ENCODE measurements at regions not wholly inside any gene's neighbourhood (a gene's known extent, or its start where the extent isn't known, plus 50 kb on each side); places are given as distances from the start of the nearest gene placed in this dataset.

GRCh38 chr10:113979409-113979808 is 64.3 kb upstream of the ADRB1 start:
- Mint-ChIP-seq H3K36me3 (ENCODE audit: low read depth) (no peaks in the 10 kb centered on the region), H3K9me3 (no peaks in the 10 kb centered on the region), H3K4me3 (no peak overlapping the region), H3K4me1 (ENCODE audit: low read depth) (peaks cover 9% of the 10 kb centered on the region), H3K27me3 (peaks cover 7% of the 10 kb centered on the region), H3K27ac (no peak overlapping the region)
- POLR2A ChIA-PET, result no interaction called here
- TF ChIP-seq CTCF (IDR thresholded peaks at IDR 0.05), result no peak
- DNase-seq (no peak), ATAC-seq (no peak)
- CTCF ChIA-PET, result no interaction called here
- intact Hi-C loops (cut with micrococcal nuclease), result no loop called here

- TF ChIP-seq CTCF (IDR thresholded peaks at IDR 0.05), result no peak
- Mint-ChIP-seq H3K27me3 (peaks cover 8% of the 10 kb centered on the region), H3K4me1 (ENCODE audit: low read depth) (peaks cover 9% of the 10 kb centered on the region), H3K9me3 (no peaks in the 10 kb centered on the region), H3K36me3 (ENCODE audit: low read depth) (no peaks in the 10 kb centered on the region), H3K27ac (no peak overlapping the region), H3K4me3 (no peak overlapping the region)
- CTCF ChIA-PET, result no interaction called here
- DNase-seq, result no peak
- intact Hi-C loops (cut with micrococcal nuclease), result no loop called here
- POLR2A ChIA-PET, result no interaction called here
- no peak for ATAC-seq
These were observed 63.1 kb upstream of the ADRB1 start for GRCh38 chr10:113980408-113981087.

DNA sequence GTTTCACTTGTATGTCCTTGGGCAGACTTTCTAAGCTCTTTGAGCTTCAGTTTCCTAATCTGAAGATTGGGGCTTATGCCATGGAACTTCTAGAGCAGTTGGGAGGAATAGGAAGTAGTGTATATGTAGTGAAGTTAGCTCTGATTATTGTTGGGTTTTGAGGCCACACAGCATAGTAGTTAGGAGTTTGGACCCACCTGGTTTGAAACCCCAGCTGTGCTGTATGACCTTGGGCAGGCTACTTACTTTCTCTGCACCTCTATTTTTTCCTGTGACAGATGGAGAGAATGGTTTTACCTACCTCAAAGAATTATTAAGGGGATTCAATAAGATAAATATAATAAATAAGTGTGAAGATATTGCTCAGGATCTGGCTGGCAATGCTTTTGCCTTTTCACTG is 61.4 kb upstream of the ADRB1 start:
- no peak for DNase-seq
- TF ChIP-seq CTCF (IDR thresholded peaks at IDR 0.05), result no peak
- H3K27ac Mint-ChIP-seq, result no peak overlapping the region
- H3K27me3 Mint-ChIP-seq, result peaks cover 10% of the 10 kb centered on the region
- ChIA-PET POLR2A (interaction anchor here (0.8 kb wide), 1 partner anchor 13 kb away, joined by 3 read pairs; no protein-coding TSS in a partner anchor), CTCF (no interaction called here)
- H3K4me3 Mint-ChIP-seq, result no peak overlapping the region
- no peak for ATAC-seq
- no peaks in the 10 kb centered on the region for H3K36me3 Mint-ChIP-seq (ENCODE audit: low read depth)
- intact Hi-C loops (cut with micrococcal nuclease), result no loop called here
- H3K9me3 Mint-ChIP-seq, result peaks cover 6% of the 10 kb centered on the region
- peaks cover 9% of the 10 kb centered on the region for H3K4me1 Mint-ChIP-seq (ENCODE audit: low read depth)

DNA sequence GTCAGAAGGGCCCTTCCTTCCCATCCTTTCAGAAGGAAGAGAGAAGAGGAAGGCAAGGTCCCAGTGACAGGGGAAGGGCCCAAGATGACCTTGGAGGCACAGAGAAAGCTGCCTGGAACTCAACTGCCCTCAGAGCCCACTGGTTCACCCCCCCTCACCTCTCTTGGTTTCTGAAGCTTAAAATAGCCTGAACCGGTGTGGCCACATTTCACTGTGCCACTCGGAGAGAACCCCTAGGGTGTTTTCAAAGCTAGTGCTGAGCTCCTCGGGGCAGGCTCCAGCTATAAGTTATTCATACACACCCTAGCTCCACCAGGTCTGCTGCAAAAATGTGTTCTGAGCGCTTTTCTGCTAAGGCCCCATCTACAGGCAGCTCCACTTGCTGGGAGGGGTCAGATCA is 60.9 kb upstream of the ADRB1 start:
- ATAC-seq, result no peak
- no peak overlapping the region for H3K4me3 Mint-ChIP-seq
- intact Hi-C loops (cut with micrococcal nuclease), result no loop called here
- no peak for TF ChIP-seq CTCF (IDR thresholded peaks at IDR 0.05)
- H3K27me3 Mint-ChIP-seq, result peaks cover 10% of the 10 kb centered on the region
- peaks cover 10% of the 10 kb centered on the region for H3K9me3 Mint-ChIP-seq
- no peak for DNase-seq
- no peaks in the 10 kb centered on the region for H3K36me3 Mint-ChIP-seq (ENCODE audit: low read depth)
- ChIA-PET CTCF (no interaction called here), POLR2A (interaction anchor here (0.8 kb wide), 1 partner anchor 13 kb away, joined by 3 read pairs; no protein-coding TSS in a partner anchor)
- peaks cover 9% of the 10 kb centered on the region for H3K4me1 Mint-ChIP-seq (ENCODE audit: low read depth)
- no peak overlapping the region for H3K27ac Mint-ChIP-seq

DNA sequence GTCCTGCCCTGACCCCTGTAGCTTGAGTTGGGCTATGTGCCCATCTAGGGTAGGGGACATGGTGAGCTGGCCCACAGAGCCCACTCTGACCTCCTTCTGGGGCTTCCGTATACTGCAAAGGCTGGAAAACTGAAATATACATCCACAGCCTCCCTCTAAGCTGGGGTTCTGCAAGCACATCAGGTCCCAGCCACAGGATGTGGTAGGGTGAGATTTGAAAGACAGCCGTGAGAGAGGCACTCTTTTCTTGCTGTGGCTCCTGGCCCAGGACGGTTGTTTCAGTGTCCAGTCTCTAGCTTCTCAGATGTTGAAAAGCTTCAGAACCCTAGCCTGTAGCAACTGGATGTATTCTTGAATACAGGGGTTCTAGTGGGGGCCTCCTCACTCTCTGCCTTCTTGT is 60.1 kb upstream of the ADRB1 start:
- ATAC-seq, result peak; percentile 53
- ChIA-PET POLR2A (no interaction called here), CTCF (interaction anchor here (1.0 kb wide), 1 partner anchor 8 kb away, joined by 3 read pairs; no protein-coding TSS in a partner anchor)
- no peak for TF ChIP-seq CTCF (IDR thresholded peaks at IDR 0.05)
- Mint-ChIP-seq H3K9me3 (peaks cover 12% of the 10 kb centered on the region), H3K27me3 (peaks cover 14% of the 10 kb centered on the region), H3K27ac (no peak overlapping the region), H3K36me3 (ENCODE audit: low read depth) (no peaks in the 10 kb centered on the region), H3K4me3 (no peak overlapping the region), H3K4me1 (ENCODE audit: low read depth) (peaks cover 9% of the 10 kb centered on the region)
- DNase-seq, result no peak
- intact Hi-C loops (cut with micrococcal nuclease), result no loop called here

All from activated CD8-positive, alpha-beta T cell treated with anti-CD3 and anti-CD28 coated beads for 36 hours (primary cell).